ENCODE measurements at regions not wholly inside any gene's neighbourhood (a gene's known extent, or its start where the extent isn't known, plus 50 kb on each side); places are given as distances from the start of the nearest gene placed in this dataset.

DNA sequence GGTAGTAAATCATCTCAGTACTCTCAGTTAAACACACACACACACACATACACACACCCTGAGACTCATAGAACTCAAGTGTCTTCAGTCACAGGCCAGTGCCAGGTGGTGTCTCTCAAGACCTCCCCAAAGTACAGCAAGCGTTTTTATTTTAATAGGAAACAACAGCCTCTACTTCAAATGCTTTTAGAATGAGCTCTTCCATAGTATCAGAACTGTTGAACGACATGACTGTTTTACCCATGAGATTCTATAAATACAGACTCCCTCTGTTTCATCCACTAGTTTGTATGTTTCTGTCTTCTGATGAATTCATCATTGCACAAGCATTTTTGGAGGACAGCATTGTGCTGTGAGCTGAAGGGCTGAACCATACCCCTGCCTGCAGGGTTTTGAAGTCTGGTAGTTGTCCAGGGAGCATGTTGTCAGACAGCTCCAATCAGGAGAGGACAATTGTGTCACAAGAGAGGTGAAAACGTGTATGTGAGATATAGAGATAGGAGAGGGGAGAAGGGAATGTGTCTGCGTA is 201.0 kb upstream of the BCL6 start:
- TF ChIP-seq RAD21 (IDR thresholded peaks at IDR 0.05) (no peak), CTCF (IDR thresholded peaks at IDR 0.05; ENCODE audit: low read depth, low read length, missing input control) (no peak), REST (IDR thresholded peaks at IDR 0.05) (no peak), YY1 (IDR thresholded peaks at IDR 0.05) (no peak), RXRA (IDR thresholded peaks at IDR 0.05) (no peak), TAF1 (conservative IDR thresholded peaks at IDR 0.05) (no peak), MAX (IDR thresholded peaks at IDR 0.05) (no peak), NR2F2 (IDR thresholded peaks at IDR 0.05) (no peak), GABPA (IDR thresholded peaks at IDR 0.05 in 1 of 2, conservative IDR thresholded peaks at IDR 0.05 in 1 of 2) (no peak), JUND (IDR thresholded peaks at IDR 0.05) (no peak), EGR1 (IDR thresholded peaks at IDR 0.05; ENCODE audit: low read depth in 2 of 2) (no peak), ZBTB33 (IDR thresholded peaks at IDR 0.05) (no peak), SP1 (IDR thresholded peaks at IDR 0.05) (no peak)
- TF ChIP-seq, protein P1, sequence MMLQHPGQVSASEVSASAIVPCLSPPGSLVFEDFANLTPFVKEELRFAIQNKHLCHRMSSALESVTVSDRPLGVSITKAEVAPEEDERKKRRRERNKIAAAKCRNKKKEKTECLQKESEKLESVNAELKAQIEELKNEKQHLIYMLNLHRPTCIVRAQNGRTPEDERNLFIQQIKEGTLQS (IDR thresholded peaks at IDR 0.05), result no peak

Data from liver (tissue), 3 donors.